KOPT-K1 (cell line): ENCODE measurements at regions not wholly inside any gene's neighbourhood (a gene's known extent, or its start where the extent isn't known, plus 50 kb on each side); places are given as distances from the start of the nearest gene placed in this dataset.

ENCODE experiments used
- H3K27ac ChIP-seq: fragments of 200-600 bp; sonication (generic); 2 replicates; pipeline ENCODE4 v1.5.1; 2016; ENCODE audit warnings: antibody characterized with exemption, mild to moderate bottlenecking, low read depth, low read length; ENCODE audit not compliant: poor library complexity, severe bottlenecking
- H3K36me3 ChIP-seq: fragments of 200-600 bp; sonication (generic); 2 replicates; pipeline ENCODE4 v1.5.1; 2017; ENCODE audit warnings: antibody characterized with exemption, mild to moderate bottlenecking, low read length, moderate library complexity; ENCODE audit not compliant: insufficient read depth
- H3K9me3 ChIP-seq: fragments of 200-600 bp; sonication (generic); 2 replicates; pipeline ENCODE4 v1.5.1; 2017; ENCODE audit warnings: antibody characterized with exemption, low read length, mild to moderate bottlenecking; ENCODE audit not compliant: insufficient read depth, poor library complexity, severe bottlenecking

DNA sequence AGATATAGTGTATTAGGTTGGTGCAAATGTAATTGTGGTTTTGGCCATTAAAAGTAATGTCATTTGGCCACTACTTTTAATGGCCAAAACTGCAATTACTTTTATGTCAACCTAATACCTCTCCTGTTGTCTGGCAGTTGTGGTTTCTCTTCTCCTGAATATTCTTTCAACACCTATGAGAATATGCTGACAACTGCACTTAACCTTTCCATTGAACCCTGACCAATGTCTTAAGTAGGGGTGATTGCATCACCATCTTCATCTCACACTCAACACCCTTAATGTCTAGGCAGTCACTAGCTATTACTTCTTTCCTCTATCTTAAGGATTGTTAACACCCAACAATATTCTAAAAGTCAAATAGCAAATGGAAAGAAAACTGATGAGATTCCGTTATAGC is 200.5 kb upstream of the HSF2 start:
- Histone ChIP-seq H3K36me3 (no peaks in the 10 kb centered on the region), H3K9me3 (no peaks in the 10 kb centered on the region), H3K27ac (no peak overlapping the region)

- no peaks in the 10 kb centered on the region for H3K36me3 ChIP-seq
- no peak overlapping the region for H3K27ac ChIP-seq
- H3K9me3 ChIP-seq = no peaks in the 10 kb centered on the region
Observed at GRCh38 chr6:122200440-122200839, 199.0 kb upstream of the HSF2 start.

DNA sequence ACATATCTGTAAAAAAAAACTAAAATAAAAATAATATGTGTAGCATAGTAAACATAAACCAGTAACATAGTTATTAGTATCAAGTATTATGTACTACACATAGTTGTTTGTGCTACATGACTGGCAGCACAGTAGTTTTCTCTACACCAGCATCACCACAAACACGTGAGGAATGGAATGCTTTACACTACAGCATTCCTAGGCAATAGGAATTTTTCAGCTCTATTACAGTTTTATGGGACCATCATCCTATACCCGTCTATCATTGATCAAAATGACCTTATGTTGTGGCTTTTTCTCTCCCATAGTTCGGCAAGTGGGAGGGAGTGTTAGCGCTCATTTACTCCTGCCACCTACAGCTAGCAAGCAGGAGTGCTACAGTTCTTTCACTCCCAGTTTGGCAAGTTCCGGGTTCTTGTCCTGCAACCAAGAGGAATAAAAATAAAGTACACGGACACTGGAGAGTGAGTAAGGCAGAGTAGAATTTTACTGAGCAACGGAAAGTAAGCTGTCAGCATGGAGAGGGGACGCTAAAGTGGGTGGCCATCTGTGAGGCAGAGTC is 196.8 kb upstream of the HSF2 start:
- Histone ChIP-seq H3K9me3 (no peaks in the 10 kb centered on the region), H3K27ac (no peak overlapping the region), H3K36me3 (no peaks in the 10 kb centered on the region)

DNA sequence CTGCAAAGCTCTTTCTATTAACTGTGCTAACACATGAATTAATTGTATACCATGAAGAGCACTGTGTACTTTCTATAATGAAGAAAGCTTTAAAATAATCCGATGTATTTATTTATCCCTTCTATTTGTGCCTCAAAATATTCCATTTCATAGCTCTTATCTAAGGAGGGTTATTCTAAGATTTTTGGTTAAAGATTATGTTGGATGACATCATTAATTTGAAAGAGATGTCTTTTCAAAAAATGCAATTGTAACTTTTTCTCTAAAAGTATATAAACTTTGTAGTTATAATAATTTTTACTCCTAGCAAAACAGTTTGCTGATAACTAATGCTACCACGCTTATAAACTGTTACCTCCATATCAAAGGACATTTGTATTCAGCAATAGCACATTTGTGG is 192.4 kb upstream of the HSF2 start:
- Histone ChIP-seq H3K27ac (no peak overlapping the region), H3K36me3 (no peaks in the 10 kb centered on the region), H3K9me3 (no peaks in the 10 kb centered on the region)

DNA sequence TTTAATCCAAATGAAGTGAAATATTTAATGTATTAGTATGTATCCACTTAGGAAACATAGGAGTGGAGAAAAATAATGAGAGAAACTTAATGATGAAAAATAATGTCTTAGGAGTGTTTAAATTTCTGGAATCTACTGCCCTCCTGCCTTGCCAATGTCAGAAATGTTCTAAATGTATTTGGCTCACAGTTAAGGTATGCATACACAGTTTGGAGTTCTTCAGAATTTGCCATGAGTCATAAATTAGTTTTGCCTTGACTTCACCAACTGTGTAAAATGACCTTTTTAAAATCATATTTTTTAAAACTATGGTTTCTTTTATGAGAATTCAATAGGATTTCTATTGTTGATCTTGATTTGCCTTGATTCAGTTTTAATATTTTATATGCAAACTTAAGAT is 191.7 kb upstream of the HSF2 start:
- Histone ChIP-seq H3K9me3 (no peaks in the 10 kb centered on the region), H3K27ac (no peak overlapping the region), H3K36me3 (no peaks in the 10 kb centered on the region)

- no peaks in the 10 kb centered on the region for H3K36me3 ChIP-seq
- no peak overlapping the region for H3K27ac ChIP-seq
- H3K9me3 ChIP-seq = no peaks in the 10 kb centered on the region
Observed at GRCh38 chr6:122214605-122215318, 184.7 kb upstream of the HSF2 start.

- Histone ChIP-seq H3K36me3 (no peaks in the 10 kb centered on the region), H3K27ac (no peak overlapping the region), H3K9me3 (no peaks in the 10 kb centered on the region)
Observed at GRCh38 chr6:122220254-122220653, 179.2 kb upstream of the HSF2 start.

DNA sequence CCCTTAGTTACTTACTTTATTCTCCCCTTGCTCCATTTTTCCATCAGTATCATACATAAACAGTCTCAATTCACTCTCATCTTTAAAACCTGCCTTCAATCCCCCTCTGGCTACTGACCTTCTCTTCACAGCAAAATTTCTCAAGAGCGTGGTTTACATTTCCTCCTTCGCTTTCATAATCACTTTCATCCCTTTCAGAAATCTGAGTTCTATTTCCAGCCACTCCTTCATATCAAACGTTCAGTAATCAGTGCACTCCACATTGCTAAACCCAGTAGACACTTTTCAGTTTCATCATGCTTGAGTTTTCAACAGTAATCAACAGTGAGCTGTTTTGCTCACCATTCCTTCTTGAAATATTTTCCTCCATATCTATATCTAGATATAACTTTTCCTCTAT is 176.7 kb upstream of the HSF2 start:
- Histone ChIP-seq H3K27ac (no peak overlapping the region), H3K36me3 (no peaks in the 10 kb centered on the region)

DNA sequence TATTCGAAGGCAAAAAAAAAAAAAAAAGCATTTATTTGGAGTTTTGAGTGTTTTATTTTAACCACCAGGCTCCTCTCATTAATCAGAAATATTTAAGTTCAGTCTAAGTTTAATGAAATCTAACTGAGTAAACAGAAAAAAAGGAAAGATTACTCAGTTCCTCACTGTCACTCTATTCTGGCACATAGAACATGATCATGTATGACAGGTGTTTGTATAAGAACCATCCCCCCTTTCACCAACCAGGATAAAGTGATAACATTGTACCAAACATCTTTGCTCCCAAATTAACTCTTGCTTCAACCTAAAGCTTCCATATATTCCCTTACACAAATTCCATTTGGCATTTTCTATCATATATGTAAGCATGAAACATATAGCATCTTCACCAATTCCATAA is 176.2 kb upstream of the HSF2 start:
- H3K36me3 ChIP-seq = no peaks in the 10 kb centered on the region
- no peaks in the 10 kb centered on the region for H3K9me3 ChIP-seq
- H3K27ac ChIP-seq = no peak overlapping the region

More for the DNA sequence above, 176.7 kb upstream of the HSF2 start:
- no peaks in the 10 kb centered on the region for H3K9me3 ChIP-seq

DNA sequence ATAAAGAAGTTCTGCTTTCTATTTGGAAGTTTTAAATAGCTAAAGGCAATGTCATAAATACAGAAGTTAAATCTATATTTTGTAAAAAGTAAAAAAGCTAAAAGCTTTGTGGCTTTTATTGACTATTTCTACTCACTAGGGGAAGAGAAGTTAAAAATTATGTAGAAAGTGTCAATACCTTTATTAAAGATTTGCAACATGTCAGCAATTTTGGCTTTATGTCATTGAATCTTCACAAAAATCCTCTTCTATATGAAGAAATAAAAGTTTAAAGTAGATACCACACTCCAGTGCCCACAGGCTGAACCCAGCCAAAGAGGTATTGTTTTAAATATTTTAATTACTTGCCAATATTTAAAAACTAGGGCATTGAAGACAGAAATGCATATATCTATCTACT is 160.6 kb upstream of the HSF2 start:
- Histone ChIP-seq H3K36me3 (no peaks in the 10 kb centered on the region), H3K9me3 (no peaks in the 10 kb centered on the region), H3K27ac (no peak overlapping the region)

DNA sequence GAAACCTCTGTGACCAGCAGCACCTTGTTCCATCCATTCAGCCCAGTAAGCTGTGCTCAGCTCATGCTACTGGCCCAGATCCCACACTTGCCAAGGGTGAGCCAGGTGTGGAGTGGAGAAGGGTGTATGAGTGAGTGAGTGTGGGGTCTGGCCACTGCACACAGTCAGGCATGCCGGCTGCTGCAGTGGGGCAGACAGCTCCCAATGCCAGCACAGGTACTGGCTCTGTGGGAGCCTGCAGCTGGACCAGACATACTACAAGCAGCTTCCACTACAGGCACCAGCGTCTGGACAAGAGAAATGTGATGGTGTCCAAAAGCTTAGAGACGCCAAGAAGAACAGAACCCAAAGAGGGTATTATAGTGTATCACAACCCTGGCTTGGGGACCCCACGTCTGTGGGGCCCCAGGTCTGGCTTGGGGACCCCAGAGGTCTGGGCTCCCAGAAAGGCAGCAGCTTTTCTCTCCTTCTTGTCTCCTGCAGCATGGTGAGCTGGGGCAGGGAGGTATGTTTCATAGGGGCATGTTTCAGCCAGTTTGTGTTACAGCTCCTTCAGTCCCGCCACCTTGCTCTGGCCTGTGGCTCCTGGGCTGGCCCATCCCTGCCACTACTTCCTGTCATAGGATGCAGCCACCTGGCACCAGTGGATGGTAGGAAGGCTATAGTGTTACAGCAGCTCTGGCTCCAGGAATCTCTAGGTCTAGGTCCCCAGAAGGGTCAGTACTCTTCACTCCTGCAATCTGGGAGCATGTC is 152.4 kb upstream of the HSF2 start:
- peaks cover 15% of the 10 kb centered on the region for H3K9me3 ChIP-seq
- H3K27ac ChIP-seq = no peak overlapping the region
- no peaks in the 10 kb centered on the region for H3K36me3 ChIP-seq

DNA sequence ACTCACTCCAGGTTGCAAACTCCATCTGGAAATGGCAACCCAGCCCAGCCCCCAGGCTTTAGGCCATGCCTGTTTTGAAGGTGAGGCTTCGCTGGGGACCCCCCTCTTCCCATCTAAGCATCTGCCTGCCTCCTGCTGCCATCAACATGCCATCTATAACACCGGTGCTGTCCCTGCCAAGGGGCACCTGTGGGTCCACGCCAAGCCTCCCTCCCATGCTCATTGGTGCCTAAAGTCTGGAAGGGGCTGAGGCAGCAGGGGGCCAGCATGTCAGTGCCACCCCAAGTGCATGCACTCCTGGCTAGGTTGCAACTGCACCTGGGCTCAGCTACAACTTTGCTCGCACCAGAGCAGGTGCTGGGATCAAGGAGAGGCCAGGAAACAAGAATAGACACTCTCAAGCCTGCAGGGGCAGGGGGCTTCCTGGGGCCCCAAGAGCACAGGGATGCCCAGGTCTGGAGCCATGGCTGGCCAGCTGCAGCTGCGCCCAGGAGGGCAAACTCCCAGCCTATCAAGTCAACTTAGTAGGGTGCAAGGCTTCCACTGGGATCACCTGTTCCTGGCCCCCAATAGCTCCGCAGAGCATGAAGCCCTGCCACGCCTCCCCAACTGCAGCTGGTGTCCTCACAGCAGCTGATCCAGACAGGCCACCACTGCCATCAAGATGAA is 151.3 kb upstream of the HSF2 start:
- Histone ChIP-seq H3K36me3 (no peaks in the 10 kb centered on the region), H3K9me3 (peaks cover 15% of the 10 kb centered on the region), H3K27ac (no peak overlapping the region)

DNA sequence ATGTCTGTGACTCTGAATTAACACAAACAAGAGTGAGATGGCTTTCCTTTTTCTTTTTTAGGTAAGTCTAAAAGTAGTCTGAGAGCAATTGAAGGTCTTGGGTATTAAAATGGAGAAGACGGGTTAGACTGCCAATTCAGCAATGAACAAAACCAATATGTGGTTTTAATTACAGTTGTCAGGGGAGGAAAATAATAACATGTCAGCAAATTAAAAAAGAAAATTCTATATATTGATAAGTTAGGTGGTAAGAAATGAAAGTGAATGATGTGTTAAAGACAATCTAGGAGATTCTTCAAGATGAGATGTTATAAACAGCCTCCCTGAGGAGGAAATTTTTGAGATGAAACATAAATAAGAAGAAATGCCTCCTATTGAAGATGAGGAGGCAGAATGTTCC is 150.6 kb upstream of the HSF2 start:
- Histone ChIP-seq H3K9me3 (peaks cover 15% of the 10 kb centered on the region), H3K27ac (no peak overlapping the region), H3K36me3 (no peaks in the 10 kb centered on the region)

DNA sequence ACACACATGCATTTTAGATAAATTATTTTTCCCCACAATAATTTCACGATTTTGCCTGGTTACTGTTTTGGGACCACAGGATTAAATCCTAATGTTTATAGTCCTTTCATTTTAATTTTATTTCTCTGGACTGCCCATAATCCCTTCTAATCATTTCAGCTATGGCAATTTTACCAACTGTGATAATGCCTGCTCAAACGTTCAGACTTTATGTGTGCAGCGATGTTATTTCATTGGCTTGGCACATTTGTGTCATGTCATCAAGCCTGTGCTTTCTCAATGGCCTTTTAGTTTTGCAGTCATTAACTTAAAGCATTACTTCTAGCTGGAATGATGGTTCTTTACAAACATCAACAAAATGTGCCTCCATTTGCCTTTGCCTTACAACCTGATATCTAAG is 140.6 kb upstream of the HSF2 start:
- Histone ChIP-seq H3K27ac (no peak overlapping the region), H3K36me3 (no peaks in the 10 kb centered on the region), H3K9me3 (no peaks in the 10 kb centered on the region)

DNA sequence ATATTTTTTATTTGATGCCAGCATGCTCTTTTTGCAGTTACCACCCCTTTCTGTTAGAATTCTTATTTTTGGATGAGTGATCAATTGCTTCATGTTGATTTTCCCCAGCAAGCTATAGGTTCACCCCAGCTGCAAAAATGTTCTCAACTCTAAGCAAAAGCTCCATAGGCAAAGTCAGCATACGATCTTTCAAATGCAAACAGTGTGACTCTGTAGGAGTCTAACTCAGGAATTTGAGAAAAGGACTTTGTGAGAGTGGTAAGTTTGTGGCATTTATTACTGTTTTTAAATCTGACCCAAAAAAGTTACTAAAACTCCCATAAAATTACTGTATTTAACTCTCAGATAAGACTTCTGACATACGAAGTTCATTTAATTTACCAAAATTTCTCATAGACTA is 134.9 kb upstream of the HSF2 start:
- no peak overlapping the region for H3K27ac ChIP-seq
- no peaks in the 10 kb centered on the region for H3K9me3 ChIP-seq
- H3K36me3 ChIP-seq = no peaks in the 10 kb centered on the region
